ENCODE measurements at regions not wholly inside any gene's neighbourhood (a gene's known extent, or its start where the extent isn't known, plus 50 kb on each side); places are given as distances from the start of the nearest gene placed in this dataset.

DNA sequence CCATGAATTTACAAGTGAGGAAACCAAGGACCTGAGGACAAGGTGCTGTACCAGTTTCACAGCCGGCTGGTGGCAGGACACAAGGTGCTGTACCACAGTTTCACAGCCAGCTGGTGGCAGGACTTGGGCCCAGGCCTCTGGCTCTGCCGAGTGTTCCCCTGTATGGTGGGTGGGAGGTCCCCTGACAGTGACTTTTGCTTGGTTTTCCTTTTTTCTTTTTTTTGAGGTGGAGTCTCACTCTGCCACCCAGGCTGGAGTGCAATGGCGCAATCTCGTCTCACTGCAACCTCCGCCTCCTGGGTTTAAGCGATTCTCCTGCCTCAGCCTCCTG is 212.4 kb downstream of the LY86 start:
- no peaks in the 10 kb centered on the region for H3K36me3 ChIP-seq (ENCODE audit: control insufficient read depth in 4 of 4, insufficient read depth in 3 of 4, low read depth in 1 of 4, low read length in 3 of 4)
- H3K27ac ChIP-seq (ENCODE audit: low read depth in 1 of 2, low read length in 2 of 2), result no peak overlapping the region
- H3K27me3 ChIP-seq (ENCODE audit: control insufficient read depth in 4 of 4, insufficient read depth in 4 of 4, low read length in 3 of 4), result no peaks in the 10 kb centered on the region
- no peak for DNase-seq (ENCODE audit: low spot score)
- H3K4me3 ChIP-seq (ENCODE audit: low read depth in 1 of 3, low read length in 3 of 3), result no peak overlapping the region
- no peak overlapping the region for H3K9ac ChIP-seq (ENCODE audit: low read depth in 1 of 2, low read length in 2 of 2)
- no peaks in the 10 kb centered on the region for H3K4me1 ChIP-seq (ENCODE audit: control insufficient read depth in 4 of 4, insufficient read depth in 4 of 4, low read length in 3 of 4)
- TF ChIP-seq TAF1 (conservative IDR thresholded peaks at IDR 0.05) (no peak), SP1 (IDR thresholded peaks at IDR 0.05) (no peak), FOXA2 (IDR thresholded peaks at IDR 0.05) (no peak), YY1 (IDR thresholded peaks at IDR 0.05) (no peak), HNF4A (conservative IDR thresholded peaks at IDR 0.05) (no peak), RAD21 (IDR thresholded peaks at IDR 0.05) (no peak), EGR1 (IDR thresholded peaks at IDR 0.05; ENCODE audit: low read depth in 2 of 2) (no peak)
- TF ChIP-seq, protein P1, sequence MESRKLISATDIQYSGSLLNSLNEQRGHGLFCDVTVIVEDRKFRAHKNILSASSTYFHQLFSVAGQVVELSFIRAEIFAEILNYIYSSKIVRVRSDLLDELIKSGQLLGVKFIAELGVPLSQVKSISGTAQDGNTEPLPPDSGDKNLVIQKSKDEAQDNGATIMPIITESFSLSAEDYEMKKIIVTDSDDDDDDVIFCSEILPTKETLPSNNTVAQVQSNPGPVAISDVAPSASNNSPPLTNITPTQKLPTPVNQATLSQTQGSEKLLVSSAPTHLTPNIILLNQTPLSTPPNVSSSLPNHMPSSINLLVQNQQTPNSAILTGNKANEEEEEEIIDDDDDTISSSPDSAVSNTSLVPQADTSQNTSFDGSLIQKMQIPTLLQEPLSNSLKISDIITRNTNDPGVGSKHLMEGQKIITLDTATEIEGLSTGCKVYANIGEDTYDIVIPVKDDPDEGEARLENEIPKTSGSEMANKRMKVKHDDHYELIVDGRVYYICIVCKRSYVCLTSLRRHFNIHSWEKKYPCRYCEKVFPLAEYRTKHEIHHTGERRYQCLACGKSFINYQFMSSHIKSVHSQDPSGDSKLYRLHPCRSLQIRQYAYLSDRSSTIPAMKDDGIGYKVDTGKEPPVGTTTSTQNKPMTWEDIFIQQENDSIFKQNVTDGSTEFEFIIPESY (IDR thresholded peaks at IDR 0.05), result no peak
- TF ChIP-seq, protein P2, sequence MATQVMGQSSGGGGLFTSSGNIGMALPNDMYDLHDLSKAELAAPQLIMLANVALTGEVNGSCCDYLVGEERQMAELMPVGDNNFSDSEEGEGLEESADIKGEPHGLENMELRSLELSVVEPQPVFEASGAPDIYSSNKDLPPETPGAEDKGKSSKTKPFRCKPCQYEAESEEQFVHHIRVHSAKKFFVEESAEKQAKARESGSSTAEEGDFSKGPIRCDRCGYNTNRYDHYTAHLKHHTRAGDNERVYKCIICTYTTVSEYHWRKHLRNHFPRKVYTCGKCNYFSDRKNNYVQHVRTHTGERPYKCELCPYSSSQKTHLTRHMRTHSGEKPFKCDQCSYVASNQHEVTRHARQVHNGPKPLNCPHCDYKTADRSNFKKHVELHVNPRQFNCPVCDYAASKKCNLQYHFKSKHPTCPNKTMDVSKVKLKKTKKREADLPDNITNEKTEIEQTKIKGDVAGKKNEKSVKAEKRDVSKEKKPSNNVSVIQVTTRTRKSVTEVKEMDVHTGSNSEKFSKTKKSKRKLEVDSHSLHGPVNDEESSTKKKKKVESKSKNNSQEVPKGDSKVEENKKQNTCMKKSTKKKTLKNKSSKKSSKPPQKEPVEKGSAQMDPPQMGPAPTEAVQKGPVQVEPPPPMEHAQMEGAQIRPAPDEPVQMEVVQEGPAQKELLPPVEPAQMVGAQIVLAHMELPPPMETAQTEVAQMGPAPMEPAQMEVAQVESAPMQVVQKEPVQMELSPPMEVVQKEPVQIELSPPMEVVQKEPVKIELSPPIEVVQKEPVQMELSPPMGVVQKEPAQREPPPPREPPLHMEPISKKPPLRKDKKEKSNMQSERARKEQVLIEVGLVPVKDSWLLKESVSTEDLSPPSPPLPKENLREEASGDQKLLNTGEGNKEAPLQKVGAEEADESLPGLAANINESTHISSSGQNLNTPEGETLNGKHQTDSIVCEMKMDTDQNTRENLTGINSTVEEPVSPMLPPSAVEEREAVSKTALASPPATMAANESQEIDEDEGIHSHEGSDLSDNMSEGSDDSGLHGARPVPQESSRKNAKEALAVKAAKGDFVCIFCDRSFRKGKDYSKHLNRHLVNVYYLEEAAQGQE (IDR thresholded peaks at IDR 0.05), result no peak
- TF ChIP-seq, protein P3, sequence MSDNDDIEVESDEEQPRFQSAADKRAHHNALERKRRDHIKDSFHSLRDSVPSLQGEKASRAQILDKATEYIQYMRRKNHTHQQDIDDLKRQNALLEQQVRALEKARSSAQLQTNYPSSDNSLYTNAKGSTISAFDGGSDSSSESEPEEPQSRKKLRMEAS (IDR thresholded peaks at IDR 0.05), result no peak
- 94% methylated on average over 6 of the region's 6 CpGs for WGBS
- H3K9me3 ChIP-seq (ENCODE audit: control insufficient read depth in 4 of 4, low read length in 3 of 4), result no peaks in the 10 kb centered on the region

DNA sequence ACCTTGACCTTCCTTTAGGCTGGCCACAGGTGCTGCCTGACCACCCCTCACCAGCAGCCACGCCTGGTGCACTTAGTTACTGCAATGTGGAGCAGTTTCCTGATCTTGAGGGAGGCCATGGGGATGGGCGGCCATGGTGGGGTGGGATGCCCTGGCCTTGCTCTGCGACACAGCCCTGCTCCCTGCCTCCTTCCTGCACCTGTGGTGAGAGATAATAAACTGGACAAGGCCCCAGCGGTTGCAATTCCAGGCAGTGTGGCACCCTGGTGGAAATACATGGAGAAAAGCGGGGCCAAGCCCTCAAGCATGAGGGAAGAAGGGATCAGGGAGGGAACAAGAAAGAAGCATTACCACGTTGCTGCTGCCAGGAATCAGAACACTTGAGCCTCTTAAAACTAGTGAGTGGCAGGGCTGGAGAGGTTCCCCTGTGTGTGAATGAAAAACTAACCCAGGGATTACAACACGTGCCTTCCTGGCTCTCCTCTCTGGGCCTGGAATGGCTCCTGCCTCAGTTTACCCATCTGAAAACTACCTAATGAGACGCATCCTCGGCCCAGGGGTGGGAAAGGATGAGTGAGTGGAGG is 213.2 kb downstream of the LY86 start:
- Histone ChIP-seq H3K9ac (ENCODE audit: low read depth in 1 of 2, low read length in 2 of 2) (no peak overlapping the region), H3K4me1 (ENCODE audit: control insufficient read depth in 4 of 4, insufficient read depth in 4 of 4, low read length in 3 of 4) (no peaks in the 10 kb centered on the region), H3K36me3 (ENCODE audit: control insufficient read depth in 4 of 4, insufficient read depth in 3 of 4, low read depth in 1 of 4, low read length in 3 of 4) (no peaks in the 10 kb centered on the region), H3K27ac (ENCODE audit: low read depth in 1 of 2, low read length in 2 of 2) (no peak overlapping the region), H3K27me3 (ENCODE audit: control insufficient read depth in 4 of 4, insufficient read depth in 4 of 4, low read length in 3 of 4) (no peaks in the 10 kb centered on the region), H3K9me3 (ENCODE audit: control insufficient read depth in 4 of 4, low read length in 3 of 4) (no peaks in the 10 kb centered on the region), H3K4me3 (ENCODE audit: low read depth in 1 of 3, low read length in 3 of 3) (no peak overlapping the region)
- no peak for TF ChIP-seq NR2F2 (IDR thresholded peaks at IDR 0.05)
- no peak for DNase-seq (ENCODE audit: low spot score)
- WGBS, result 92% methylated on average over 9 of the region's 9 CpGs

DNA sequence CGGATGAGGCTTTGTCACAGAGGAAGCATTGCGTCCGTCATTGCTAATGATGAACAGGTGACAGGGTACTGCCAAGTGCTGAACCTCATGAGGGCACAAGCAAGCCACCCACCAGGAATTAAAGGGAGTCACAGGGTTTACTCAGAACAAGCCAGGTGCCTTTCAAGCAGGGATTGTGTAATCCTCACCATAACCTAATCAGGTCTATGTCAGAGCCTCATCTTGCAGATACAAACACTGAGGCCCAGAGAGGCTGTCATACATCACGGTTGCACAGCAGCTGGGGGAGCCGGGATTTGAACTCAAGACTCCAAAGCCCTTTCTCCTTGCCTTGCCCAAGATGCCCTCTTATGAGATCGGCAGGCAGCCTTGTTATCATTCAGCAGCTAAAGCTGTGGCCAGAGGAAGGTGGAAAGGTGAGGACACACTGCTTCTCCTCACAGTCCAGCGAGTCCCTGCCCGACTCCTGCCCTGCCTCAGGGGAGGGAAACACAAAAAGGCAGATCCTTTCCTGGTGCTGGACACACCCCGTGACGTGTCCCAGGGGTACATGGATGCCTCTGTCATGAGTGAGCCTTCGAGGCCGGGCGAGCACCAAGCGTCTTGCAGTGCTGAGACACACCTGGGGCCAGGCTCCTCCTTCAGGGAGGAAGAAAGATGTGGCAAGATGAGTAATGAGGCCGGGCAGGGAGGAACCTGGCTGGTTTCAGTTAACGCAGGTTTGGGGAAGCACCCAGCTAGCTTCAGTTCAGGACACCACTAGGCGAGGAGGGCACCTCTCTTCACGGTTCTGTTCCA is 214.9 kb downstream of the LY86 start:
- DNase-seq (ENCODE audit: low spot score), result no peak
- 86% methylated on average over 18 of the region's 18 CpGs for WGBS

More for the DNA sequence above, 214.9 kb downstream of the LY86 start:
- Histone ChIP-seq H3K4me1 (ENCODE audit: control insufficient read depth in 4 of 4, insufficient read depth in 4 of 4, low read length in 3 of 4) (peaks cover 0 to 4% (median 0%) of the 10 kb centered on the region in 4 donors), H3K9ac (ENCODE audit: low read depth in 1 of 2, low read length in 2 of 2) (no peak overlapping the region), H3K36me3 (ENCODE audit: control insufficient read depth in 4 of 4, insufficient read depth in 3 of 4, low read depth in 1 of 4, low read length in 3 of 4) (no peaks in the 10 kb centered on the region), H3K9me3 (ENCODE audit: control insufficient read depth in 4 of 4, low read length in 3 of 4) (no peaks in the 10 kb centered on the region), H3K4me3 (ENCODE audit: low read depth in 1 of 3, low read length in 3 of 3) (no peak overlapping the region), H3K27me3 (ENCODE audit: control insufficient read depth in 4 of 4, insufficient read depth in 4 of 4, low read length in 3 of 4) (no peaks in the 10 kb centered on the region), H3K27ac (ENCODE audit: low read depth in 1 of 2, low read length in 2 of 2) (no peak overlapping the region)
- TF ChIP-seq RXRA (IDR thresholded peaks at IDR 0.05), result no peak
- TF ChIP-seq EGR1 (IDR thresholded peaks at IDR 0.05; ENCODE audit: low read depth in 2 of 2), result no peak
- TF ChIP-seq HNF4A (conservative IDR thresholded peaks at IDR 0.05), result no peak
- no peak for TF ChIP-seq YY1 (IDR thresholded peaks at IDR 0.05)
- TF ChIP-seq, protein P4, sequence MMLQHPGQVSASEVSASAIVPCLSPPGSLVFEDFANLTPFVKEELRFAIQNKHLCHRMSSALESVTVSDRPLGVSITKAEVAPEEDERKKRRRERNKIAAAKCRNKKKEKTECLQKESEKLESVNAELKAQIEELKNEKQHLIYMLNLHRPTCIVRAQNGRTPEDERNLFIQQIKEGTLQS (IDR thresholded peaks at IDR 0.05), result no peak
- TF ChIP-seq FOXA2 (IDR thresholded peaks at IDR 0.05), result no peak
- TF ChIP-seq, protein P3 (IDR thresholded peaks at IDR 0.05), result no peak
- TF ChIP-seq, protein P1 (IDR thresholded peaks at IDR 0.05), result no peak
- TF ChIP-seq HNF4G (IDR thresholded peaks at IDR 0.05), result no peak

Measured in liver (tissue), 7 donors.